Keratinocyte (primary cell): ENCODE measurements at regions not wholly inside any gene's neighbourhood (a gene's known extent, or its start where the extent isn't known, plus 50 kb on each side); places are given as distances from the start of the nearest gene placed in this dataset.

ENCODE experiments used
- EZH2 ChIP-seq: IDR thresholded peaks from one replicate; pipeline ENCODE4 v1.6.1; 2012; ENCODE audit warnings: inconsistent platforms, mild to moderate bottlenecking, low read length, moderate library complexity
- TF ChIP-seq, protein P1 (sequence below), 3 experiments: IDR thresholded peaks in 1 of 3; conservative IDR thresholded peaks in 1 of 3; optimal IDR thresholded peaks in 1 of 3; 2 replicates in 2 of 3; 3 replicates in 1 of 3; pipeline versions ENCODE3 to v1.5.1; 2011; ENCODE audit warnings: low read length in 3 of 3, mild to moderate bottlenecking in 3 of 3, moderate library complexity in 2 of 3, control low read depth in 1 of 3, inconsistent platforms in 1 of 3; ENCODE audit not compliant: insufficient read depth in 2 of 3; ENCODE audit errors: extremely low read depth in 1 of 3

GRCh38 chr6:133644892-133645619 lies 243.9 kb upstream of the TCF21 start:
- TF ChIP-seq, protein P1, sequence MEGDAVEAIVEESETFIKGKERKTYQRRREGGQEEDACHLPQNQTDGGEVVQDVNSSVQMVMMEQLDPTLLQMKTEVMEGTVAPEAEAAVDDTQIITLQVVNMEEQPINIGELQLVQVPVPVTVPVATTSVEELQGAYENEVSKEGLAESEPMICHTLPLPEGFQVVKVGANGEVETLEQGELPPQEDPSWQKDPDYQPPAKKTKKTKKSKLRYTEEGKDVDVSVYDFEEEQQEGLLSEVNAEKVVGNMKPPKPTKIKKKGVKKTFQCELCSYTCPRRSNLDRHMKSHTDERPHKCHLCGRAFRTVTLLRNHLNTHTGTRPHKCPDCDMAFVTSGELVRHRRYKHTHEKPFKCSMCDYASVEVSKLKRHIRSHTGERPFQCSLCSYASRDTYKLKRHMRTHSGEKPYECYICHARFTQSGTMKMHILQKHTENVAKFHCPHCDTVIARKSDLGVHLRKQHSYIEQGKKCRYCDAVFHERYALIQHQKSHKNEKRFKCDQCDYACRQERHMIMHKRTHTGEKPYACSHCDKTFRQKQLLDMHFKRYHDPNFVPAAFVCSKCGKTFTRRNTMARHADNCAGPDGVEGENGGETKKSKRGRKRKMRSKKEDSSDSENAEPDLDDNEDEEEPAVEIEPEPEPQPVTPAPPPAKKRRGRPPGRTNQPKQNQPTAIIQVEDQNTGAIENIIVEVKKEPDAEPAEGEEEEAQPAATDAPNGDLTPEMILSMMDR (optimal IDR thresholded peaks at IDR 0.05 in 1 of 3, IDR thresholded peaks at IDR 0.05 in 1 of 3, conservative IDR thresholded peaks at IDR 0.05 in 1 of 3; ENCODE audit: extremely low read depth in 1 of 3, insufficient read depth in 2 of 3, low read length in 3 of 3) = no peak
- TF ChIP-seq EZH2 = no peak
